Tibial nerve (tissue), 4 donors: ENCODE measurements at regions not wholly inside any gene's neighbourhood (a gene's known extent, or its start where the extent isn't known, plus 50 kb on each side); places are given as distances from the start of the nearest gene placed in this dataset.

Experiments
- EP300 ChIP-seq, 2 donors: sonication (generic); formaldehyde crosslinking; IDR thresholded peaks; one replicate each; pipeline ENCODE4 v1.6.1; 2017; ENCODE audit warnings: antibody characterized with exemption in 2 of 2, mild to moderate bottlenecking in 1 of 2
- POLR2A ChIP-seq, 2 donors: fragments of 450-650 bp; IDR thresholded peaks; one replicate each; pipeline ENCODE4 v1.6.1; 2017; ENCODE audit warnings: antibody characterized with exemption in 2 of 2, mild to moderate bottlenecking in 2 of 2, moderate library complexity in 2 of 2
- TF ChIP-seq, protein P1 (sequence below), 5 experiments: fragments of 200-600 bp in 3 of 5; fragments of 450-650 bp in 2 of 5; sonication (generic) in 3 of 5; IDR thresholded peaks; one replicate each; pipeline ENCODE4 v1.5.1; 2016 to 2019; ENCODE audit warnings: antibody characterized with exemption in 5 of 5, mild to moderate bottlenecking in 3 of 5, moderate library complexity in 2 of 5

DNA sequence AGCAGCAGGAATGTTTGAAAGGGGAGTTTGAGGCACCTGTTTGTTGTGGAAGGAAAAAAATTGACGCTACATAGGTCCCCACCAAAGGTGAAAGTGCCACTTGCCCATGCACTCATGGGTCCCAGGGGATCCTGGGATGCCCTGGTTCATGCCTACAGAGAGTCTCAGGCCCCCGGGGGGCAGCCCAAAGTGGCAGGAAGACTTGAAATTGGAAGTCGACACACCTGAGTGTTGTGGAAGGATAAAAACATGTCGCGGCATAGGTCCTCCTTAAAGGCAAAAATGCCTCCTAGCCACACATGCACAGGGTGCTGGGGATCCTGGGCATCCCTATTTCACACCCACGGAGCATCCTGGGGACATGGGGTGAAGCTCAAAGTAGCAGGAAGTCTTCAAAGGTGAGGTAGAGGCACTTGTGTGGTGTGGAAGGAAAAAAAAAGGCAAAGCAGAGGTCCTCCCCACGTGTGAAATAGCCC is 576.1 kb downstream of the ALG10 start:
- TF ChIP-seq EP300 (IDR thresholded peaks at IDR 0.05) (no peak), POLR2A (IDR thresholded peaks at IDR 0.05) (no peak)
- TF ChIP-seq, protein P1, sequence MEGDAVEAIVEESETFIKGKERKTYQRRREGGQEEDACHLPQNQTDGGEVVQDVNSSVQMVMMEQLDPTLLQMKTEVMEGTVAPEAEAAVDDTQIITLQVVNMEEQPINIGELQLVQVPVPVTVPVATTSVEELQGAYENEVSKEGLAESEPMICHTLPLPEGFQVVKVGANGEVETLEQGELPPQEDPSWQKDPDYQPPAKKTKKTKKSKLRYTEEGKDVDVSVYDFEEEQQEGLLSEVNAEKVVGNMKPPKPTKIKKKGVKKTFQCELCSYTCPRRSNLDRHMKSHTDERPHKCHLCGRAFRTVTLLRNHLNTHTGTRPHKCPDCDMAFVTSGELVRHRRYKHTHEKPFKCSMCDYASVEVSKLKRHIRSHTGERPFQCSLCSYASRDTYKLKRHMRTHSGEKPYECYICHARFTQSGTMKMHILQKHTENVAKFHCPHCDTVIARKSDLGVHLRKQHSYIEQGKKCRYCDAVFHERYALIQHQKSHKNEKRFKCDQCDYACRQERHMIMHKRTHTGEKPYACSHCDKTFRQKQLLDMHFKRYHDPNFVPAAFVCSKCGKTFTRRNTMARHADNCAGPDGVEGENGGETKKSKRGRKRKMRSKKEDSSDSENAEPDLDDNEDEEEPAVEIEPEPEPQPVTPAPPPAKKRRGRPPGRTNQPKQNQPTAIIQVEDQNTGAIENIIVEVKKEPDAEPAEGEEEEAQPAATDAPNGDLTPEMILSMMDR (IDR thresholded peaks at IDR 0.05), result no peak
